Colon (tissue), 2 donors: ENCODE measurements at regions not wholly inside any gene's neighbourhood (a gene's known extent, or its start where the extent isn't known, plus 50 kb on each side); places are given as distances from the start of the nearest gene placed in this dataset.
"Not testable (repeated sequence)": the region's sequence is repeated elsewhere in the genome, so short reads cannot be mapped to it uniquely, and the experiment has no call there.

ENCODE experiments used
- FAIRE-seq: peaks from 2 replicates; lab custom pipeline; 2012; peaks lifted over from hg19 to GRCh38; lab: Jason Lieb, UNC
- donor health status: control.
- donor health status: control.

DNA sequence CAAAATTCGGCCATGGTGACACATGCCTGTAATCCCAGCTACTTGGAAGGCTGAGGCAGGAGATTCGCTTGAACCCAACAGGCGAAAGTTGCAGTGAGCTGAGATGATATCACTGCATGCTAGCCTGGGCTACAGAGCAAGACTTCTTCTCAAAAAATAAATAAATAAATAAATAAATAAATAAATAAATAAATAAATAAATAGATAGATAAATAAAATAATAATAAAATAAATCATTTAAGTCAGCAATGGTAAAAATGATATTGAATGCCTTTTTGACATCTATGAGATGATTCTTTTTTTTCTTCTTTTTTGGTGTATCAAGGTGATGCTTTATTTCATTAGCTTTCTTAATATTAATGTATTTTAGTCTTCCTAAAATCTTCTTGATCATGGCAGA, 221.7 kb upstream of the RXFP2 start:
- FAIRE-seq: no peak

DNA sequence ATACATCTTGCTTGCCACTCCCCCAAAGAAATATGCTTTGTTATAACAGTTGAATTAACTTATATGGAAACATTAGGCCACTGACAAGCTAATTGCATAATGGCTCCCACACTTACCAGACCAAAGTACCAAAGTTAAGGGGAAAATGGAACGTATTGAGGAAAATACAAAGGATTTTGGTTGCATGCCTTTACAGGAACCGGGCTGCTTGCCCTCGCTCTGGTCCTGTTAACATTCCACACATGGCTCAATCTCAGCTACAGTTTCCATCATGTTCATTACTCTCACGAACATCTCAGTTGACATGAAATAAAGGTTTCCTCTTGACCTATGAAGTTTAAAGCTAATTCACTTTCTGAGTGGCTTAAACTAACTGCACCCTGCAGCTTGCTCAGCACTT, 220.7 kb upstream of the RXFP2 start:
- FAIRE-seq: no peak

DNA sequence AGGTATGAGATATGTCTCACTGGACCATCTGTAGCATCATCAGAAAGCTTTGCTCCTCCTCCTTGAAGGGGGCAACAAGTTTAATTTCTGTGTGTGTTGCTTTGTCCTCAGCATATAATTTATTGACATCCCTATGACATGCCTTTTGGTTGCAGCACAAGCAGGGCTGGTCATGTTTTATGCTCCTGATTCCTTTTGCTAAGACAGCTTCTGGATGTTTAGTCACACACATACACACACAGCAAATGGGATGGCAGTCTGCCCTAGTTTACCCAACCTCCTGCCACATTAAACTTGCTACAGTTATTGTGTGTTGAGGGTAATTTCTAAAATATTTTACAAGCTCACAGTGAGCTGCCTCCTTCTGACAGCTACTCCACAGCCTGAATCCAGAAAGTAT, 217.9 kb upstream of the RXFP2 start:
- FAIRE-seq: no peak

DNA sequence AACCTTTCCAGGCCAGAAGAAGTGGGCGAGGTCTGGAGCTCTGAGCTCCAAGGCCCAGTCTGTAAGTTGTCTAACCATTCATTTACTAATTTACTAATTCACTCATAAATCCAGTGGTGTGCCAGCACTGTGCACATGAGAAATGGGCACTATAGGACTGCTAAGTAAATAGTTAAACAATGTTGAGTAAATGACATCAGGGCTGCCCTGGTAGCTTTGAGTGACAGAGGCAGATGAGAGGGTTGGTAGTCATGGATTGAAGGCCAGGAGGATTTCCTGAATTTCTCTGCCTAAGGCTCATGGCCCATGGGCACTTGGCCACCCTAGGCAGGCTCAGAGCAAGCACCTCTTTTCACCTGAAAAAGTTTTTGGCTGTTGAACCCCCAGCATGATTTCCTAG, 216.9 kb upstream of the RXFP2 start:
- no peak for FAIRE-seq

DNA sequence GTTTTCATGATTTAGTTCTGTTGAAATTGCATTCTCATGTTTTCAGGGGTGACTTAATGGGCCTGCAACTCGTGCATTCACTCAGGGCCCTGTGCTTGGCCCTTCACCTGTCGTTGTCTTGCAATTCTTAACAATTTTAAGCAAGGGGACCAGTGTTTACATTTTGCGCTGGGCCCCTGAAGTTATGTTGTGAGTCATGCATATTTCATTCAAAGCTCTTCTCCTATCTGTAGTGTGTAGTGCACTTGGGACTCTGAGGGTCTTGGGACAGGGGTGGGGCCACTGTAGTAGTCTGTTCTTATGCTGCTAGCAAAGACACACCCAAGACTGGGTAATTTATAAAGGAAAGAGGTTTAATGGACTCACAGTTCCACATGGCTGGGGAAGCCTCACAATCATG, 211.2 kb upstream of the RXFP2 start:
- FAIRE-seq: no peak

DNA sequence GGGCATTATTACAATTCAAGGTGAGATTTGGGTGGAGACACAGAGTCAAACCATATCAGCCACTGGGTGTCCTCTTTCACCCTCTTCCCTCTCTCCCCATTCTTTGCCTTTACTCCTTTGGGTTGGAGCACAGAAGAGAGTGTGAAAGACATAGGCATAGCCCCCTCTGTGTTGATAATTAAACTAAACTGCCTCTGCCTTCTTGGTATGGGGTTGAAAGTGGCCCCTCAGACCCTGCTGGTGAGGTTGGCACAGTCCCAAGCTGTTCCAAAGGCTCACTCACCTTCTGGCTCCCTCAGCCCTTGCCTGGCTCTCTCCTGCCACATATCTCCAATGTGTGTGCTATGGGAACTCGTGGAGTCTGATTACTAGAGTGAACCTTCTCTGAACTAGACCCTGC, 210.6 kb upstream of the RXFP2 start:
- no peak for FAIRE-seq

DNA sequence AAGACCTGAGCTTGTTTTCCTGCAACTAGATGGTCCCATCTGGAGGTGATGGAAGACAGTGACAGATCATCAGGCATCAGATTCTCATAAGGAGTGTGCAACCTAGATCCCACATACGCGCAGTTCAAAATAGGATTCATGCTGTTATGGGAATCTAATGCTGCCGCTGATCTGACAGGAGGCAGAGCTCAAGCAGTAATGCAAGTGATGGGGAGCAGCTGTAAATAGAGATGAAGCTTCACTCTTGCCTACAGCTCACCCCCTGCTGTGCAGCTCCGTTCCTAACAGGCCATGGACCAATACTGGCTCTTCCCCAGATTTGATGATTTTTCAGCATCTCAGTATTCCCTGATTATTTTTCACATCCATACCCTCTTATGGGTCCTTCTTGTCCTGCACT, 208.4 kb upstream of the RXFP2 start:
- FAIRE-seq: no peak

DNA sequence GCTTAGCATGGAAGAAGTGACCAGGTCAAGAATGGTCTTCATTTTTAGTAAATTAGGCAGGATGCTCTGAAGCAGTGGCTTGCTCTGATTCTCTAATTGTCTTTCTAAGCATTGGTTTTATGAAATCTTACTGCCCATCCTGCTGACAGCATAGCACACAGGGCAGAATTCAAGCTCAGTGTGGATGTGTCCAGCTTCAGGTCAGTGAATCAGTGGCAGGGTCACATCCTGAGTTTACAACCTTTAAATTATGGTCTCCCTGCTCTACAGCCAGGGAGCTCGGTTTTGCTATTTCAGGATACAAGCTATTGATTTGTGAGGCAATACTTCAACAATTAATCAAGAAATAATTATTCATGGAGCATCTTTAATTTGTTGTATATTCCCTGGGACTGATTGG, 202.3 kb upstream of the RXFP2 start:
- FAIRE-seq: no peak

DNA sequence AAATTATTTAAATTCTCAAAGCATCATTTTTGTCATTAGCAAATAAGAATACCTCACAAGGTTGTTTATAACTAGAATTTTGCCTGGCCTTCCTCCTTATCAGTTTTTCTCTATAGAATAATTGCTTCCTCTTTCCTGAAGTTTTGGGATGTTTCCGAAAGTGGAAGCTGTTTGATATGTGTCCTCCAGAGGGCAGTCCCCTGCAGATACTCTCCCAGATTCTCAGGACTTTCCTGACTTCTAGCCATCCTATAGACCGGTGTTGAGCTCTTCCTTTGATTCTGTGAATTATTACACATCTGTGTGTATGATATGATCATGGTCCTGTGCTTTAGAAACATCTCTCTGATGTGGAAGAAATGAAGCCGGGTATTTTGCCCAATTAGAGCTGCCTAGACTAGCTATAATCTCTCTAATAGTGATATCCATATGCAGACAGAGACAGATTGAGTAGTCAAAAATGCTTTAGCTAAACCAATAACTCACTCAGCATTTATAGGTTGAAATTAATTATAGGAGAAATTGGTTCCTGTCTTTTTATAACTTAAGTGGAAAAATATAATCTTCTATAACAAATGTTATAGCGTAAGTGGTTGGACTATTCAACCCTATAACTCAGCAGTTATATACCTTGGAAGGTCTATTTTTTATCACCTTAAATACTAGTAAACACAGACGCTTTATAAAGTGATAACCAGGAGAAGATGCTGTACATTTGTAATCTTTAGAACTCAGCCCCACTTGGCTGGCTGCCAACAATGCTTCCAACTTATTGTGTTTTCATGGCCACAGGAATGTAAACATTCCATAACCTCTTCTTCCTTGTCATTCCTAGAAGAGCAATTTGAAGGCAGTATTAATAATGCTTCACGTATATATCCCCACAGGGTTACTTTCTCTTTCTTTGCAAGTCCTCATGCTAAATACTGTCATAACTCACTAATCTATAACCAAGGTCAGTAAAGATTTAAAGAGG, 201.0 kb upstream of the RXFP2 start:
- no peak for FAIRE-seq

DNA sequence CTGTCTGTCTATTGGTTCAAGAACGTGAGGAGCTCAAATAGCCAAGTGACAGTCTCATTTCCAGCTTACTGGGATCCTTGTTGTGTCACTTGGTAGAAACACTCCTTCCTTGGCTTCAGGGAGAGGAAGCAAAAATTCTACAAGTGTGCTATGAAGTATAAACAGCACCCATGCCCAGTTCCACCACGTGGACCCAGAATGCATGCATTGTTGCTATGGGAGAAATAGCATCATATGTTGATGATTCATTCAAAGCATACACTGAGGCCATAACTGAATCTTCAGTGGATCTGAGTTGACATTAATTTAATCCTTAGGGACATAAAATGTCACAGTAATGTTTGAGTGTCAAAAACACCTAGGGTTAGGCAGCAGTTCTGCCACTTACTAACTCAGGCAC, 199.0 kb upstream of the RXFP2 start:
- FAIRE-seq: no peak

DNA sequence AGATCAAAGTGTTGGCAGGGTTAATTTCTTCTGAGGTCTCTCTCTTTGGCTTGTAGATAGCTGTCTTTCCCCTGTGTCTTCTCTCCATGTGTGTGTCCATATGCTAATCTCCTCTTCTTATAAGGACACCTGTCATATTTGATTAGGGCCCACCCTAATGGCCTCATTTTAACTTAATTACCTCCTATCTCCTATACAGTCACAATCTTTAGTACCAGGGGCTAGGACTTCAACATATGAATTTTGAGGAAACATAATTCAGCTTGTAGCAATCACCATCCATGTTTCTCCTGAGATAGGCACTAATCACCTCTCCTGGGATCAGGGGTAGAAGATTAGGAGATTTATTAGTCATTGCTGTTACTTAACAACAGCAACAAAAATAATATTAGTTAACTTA, 196.1 kb upstream of the RXFP2 start:
- no peak for FAIRE-seq

DNA sequence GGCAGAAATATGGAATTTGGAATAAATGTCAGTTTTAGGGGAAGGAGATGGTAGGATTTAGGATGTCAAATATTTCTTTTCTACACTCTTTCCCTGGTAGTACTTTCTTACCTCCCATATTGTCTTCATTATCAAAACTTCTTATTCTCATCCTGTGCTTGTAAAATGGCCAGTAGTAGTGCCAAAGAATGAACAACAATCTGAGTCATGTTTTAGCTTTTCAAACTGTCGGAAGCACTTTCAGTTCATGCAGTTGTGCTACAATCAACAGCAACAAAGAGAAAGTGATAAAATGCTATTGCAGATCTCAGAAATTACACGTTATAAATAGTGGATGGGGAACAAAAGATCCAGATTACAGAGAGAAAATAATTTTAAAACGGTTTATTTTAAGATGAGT, 193.7 kb upstream of the RXFP2 start:
- FAIRE-seq: no peak

DNA sequence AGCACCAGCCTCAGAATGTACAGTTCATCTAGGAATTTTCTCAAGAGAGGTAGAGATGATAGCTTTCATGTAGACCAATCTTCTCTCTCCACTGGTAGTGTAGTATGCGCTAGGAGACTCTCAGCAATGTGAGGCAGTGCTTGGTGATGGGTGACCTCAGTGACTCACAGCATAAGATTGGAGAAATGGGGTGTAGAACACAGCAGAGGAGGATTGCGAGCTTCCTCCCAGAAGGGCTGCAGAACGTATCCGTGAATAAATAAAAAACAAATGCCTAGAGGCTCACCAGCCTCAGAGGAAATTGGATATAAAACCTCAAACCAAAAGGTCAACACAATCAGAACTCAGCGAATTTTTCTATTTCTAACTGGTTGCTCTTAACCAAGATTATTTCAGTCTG, 182.9 kb upstream of the RXFP2 start:
- FAIRE-seq: no peak

DNA sequence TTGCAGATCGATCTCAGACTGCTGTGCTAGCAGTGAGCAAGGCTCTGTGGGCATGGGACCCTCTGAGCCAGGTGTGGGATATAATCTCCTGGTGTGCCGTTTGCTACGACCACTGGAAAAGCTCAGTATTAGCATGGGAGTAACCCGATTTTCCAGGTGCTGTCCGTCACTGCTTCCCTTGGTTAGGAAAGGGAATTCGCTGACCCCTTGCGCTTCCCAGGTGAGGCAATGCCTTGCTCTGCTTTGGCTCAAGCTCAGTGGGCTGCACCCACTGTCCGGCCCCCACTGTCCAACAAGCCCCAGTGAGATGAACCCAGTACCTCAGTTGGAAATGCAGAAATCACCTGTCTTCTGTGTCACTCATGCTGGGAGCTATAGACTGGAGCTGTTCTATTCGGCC, 155.1 kb upstream of the RXFP2 start:
- not testable (repeated sequence) for FAIRE-seq

DNA sequence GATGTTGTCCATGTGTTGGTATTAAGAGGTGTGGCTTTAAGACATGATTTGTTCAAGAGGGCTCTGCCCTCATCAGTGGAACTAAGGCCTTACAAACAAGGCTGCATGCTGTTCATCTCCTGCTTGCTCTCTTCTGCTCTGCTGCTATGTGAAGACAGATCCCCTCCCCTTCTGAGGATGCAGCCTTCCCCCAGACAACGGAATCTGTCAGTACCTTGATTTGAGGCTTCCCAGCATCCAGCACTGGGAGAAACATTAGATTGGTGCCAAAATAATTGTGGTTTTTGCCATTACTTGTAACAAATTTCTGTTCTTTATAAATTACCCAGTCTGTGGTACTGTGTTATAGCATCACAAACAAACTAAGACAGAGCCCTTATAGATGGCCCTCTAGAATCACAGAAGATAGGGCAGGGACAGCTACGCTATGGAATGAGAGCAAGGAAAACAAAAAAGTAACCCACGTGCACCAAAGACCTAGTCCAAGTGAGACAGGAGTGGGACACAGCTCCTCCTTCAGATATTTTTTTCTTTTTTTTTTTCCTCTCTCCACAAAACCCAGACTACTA, 151.5 kb upstream of the RXFP2 start:
- no peak for FAIRE-seq

DNA sequence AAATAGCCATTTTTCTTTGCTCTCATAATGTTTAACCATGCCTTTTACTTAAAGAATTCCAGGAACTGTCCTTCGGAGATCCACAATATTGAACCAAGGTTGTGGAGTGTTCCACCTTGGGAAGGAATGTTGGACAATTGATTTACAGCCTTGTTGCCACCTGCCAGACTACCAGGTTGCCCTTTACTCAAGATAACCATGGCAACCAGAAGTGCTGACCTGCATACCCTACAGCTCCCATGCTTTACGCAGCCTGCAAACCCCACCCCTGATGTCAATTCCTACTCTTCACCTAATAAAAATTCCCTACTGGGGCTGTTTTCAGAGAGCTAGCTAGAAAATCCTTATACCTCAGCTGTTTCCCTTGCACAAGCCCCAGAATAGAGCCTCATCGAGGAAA, 151.0 kb upstream of the RXFP2 start:
- FAIRE-seq: no peak

DNA sequence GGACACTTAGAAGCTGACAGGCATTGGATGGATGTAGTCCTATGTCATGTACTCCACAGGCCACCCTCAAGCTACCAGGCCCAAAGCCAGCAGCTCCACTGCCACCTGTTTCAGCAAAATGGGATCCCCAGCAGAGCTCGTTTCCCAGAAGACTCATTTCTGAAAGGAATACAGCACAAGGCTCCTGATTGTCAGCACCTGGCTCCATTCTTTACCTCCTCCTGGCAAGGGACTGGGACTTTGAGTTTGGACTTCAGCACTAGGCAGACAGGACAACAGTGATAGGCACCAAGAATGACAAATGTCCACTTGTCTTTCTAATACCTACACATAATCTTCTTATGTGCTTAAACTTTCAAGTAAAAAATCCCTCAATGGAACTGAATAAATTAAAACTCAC, 150.4 kb upstream of the RXFP2 start:
- FAIRE-seq: no peak

DNA sequence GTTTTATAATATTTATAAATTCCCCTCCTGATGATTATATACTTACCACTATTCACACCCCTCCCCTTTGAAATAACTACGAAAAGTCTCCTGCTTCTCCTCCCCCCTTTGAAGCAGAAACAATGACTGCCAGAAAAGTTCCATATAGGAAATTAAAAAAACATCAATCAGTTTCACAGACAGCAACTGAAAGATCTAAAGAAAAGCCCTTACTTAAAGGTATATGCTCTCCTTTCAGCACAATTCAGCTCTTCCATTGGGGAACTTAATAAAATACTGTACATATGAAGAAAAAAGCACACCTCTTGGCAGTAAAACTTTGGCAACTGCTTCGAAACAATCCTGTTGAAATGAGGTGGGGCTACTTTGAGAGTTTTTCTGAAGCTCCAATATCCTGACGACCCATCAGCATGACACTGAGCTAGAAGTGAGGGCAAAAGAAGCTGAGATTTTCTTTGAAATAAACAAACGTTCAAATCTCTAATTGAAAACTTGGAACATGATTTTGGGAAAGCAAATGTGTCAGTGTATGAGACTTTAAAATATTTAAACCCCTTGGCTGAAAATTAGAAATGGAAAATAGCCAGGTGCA, 147.6 kb upstream of the RXFP2 start:
- FAIRE-seq: no peak

DNA sequence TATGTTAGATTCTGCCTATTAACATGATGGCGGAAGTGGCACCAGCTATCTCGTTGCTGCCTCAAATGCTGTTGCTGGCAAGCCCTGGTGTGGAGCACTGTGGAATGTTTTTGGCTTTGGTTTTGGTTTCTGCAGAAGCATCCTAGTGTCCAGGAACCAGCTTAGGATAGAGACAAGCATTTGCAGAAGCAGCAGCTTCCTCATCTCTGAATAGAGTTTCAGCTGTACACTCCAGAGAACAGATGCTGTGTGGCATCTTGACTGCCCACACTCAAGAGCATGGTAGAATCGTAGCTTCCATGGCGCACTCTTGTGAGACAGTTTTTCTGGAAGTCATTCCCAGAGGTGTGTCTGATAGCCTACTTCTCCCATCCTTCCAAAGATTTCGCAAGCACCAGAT, 145.3 kb upstream of the RXFP2 start:
- FAIRE-seq: no peak

DNA sequence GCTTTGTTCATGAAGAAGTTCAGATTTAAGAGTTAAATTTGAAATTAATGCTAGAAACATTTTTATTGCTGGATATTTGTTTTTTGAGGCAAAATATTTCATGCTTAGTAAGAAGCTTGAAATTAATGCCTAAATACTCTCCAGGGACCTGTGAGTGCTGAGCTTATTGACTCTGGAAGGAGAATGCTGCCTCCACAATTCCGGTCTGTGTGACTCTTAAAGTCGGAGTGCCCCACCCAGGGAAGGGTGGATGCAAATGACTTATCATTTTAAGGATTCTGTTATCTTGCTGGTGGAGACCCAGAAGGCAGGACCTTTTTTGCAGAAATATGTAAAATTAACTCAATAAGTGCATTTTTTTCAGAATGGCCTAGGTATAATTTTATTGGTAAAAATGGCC, 143.8 kb upstream of the RXFP2 start:
- no peak for FAIRE-seq

DNA sequence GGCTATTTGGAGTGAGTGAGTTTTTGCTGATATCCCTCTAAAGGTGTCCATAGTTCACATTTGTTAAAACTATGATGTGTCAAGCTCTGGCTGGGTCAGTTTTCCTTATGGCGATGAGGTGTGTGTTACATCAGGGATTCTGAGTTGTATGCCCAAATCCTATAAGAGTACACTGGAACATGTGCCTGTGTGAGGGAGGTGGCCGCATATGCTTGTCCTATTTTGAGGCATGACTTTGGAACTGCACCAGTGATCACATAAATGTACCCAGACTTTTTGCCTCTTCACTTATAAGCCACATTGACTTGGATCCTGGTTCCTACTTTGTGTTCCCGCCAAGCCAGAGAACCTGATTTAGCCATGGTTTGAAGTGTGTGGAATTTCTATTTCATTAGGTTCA, 140.3 kb upstream of the RXFP2 start:
- no peak for FAIRE-seq

DNA sequence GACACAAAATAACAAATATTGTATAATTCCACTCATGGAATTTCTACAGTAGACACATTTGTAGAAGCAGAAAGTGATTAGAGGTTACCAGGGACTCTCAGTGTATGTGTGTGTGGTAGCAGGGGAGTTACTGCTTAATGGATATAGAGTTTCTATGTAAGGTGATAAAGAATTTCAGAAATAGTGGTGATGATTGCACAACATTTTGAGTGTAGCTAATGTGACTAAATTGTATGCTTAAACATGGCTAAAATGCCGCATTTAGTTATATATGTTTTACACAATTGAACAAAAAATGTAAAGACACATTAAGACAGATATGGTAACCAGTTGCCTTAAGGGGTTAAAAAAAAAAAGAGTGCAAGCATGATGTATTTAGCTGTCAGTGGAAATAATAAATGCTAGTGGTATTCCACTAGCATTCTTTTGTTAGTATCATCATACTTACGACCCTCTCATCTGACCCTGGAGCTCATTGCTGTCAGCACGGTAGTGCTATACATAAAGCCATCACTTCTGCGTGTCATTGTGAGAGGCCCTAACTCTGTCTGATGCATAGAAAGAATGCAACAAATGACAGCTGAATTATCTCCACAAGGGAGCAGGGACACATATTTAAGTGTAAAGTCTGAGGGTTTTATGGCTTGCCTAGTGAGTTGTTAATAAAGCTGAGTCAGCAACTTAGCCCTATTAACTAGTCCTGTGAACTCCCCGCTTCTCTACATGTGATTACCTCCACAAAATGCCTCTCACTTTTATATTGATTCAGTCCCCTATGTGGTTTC, 134.1 kb upstream of the RXFP2 start:
- FAIRE-seq: no peak

DNA sequence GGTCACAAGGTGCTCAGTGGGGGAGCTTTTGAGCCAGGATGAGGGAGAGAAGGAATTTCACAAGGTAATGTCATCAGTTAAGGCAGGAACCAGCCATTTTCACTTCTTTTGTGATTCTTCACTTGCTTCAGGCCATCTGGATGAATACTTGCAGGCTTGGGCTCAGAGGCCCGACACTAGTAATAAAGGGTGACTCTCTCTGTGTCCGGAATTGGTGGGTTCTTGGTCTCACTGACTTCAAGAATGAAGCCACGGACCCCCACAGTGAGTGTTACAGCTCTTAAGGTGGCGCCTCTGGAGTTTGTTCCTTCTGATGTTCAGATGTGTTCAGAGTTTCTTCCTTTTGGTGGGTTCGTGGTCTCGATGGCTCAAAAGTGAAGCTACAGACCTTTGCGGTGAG, 131.8 kb upstream of the RXFP2 start:
- FAIRE-seq: not testable (repeated sequence)
